ENCODE measurements at regions not wholly inside any gene's neighbourhood (a gene's known extent, or its start where the extent isn't known, plus 50 kb on each side); places are given as distances from the start of the nearest gene placed in this dataset.
A peak's percentile ranks its signal among the peaks of the same experiment; 100 is the strongest.
"Not testable (repeated sequence)": the region's sequence is repeated elsewhere in the genome, so short reads cannot be mapped to it uniquely, and the experiment has no call there.

DNA sequence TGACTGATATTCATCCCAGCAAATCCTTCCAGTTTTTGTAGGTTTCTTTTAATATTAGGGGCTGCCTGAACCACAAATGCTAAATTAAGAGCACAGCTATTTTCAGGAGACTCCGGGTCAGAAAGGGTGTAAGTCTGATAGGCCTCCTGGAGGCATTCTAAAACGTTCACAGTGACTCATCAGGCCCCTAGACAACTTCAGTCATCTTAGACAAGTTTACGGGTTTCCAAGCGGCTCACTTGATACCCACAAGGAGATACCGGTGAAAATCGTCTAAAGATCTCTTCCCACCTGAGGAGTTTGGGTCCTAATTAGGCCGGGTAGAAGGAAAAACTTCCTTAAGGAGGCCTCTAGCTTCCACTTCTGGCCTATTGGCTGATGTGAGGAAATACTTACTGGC is 342.7 kb upstream of the USP9Y start:
- TF ChIP-seq, protein P1, sequence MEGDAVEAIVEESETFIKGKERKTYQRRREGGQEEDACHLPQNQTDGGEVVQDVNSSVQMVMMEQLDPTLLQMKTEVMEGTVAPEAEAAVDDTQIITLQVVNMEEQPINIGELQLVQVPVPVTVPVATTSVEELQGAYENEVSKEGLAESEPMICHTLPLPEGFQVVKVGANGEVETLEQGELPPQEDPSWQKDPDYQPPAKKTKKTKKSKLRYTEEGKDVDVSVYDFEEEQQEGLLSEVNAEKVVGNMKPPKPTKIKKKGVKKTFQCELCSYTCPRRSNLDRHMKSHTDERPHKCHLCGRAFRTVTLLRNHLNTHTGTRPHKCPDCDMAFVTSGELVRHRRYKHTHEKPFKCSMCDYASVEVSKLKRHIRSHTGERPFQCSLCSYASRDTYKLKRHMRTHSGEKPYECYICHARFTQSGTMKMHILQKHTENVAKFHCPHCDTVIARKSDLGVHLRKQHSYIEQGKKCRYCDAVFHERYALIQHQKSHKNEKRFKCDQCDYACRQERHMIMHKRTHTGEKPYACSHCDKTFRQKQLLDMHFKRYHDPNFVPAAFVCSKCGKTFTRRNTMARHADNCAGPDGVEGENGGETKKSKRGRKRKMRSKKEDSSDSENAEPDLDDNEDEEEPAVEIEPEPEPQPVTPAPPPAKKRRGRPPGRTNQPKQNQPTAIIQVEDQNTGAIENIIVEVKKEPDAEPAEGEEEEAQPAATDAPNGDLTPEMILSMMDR (IDR thresholded peaks at IDR 0.05; ENCODE audit: insufficient read depth, low read length, severe bottlenecking), result no peak
- Histone ChIP-seq H3K27me3 (ENCODE audit: control insufficient read depth, insufficient read depth, low read length) (no peaks in the 10 kb centered on the region), H3K36me3 (ENCODE audit: control insufficient read depth, insufficient read depth, low read length) (no peaks in the 10 kb centered on the region), H3K4me3 (ENCODE audit: low read depth, low read length) (no peak overlapping the region)
- DNase-seq (ENCODE audit: low read depth) (peak; percentile 4), FAIRE-seq (no peak)

GRCh38 chrY:12359867-12360266 is 341.2 kb upstream of the USP9Y start:
- H3K36me3 ChIP-seq (ENCODE audit: control insufficient read depth, insufficient read depth, low read length), result no peaks in the 10 kb centered on the region
- DNase-seq (ENCODE audit: low read depth), result peak; percentile 38

GRCh38 chrY:12360496-12360895 is 340.5 kb upstream of the USP9Y start:
- H3K36me3 ChIP-seq (ENCODE audit: control insufficient read depth, insufficient read depth, low read length), result no peaks in the 10 kb centered on the region
- no peaks in the 10 kb centered on the region for H3K27me3 ChIP-seq (ENCODE audit: control insufficient read depth, insufficient read depth, low read length)
- H3K4me3 ChIP-seq (ENCODE audit: low read depth, low read length), result no peak overlapping the region
- FAIRE-seq (no peak), DNase-seq (ENCODE audit: low read depth) (no peak)
- TF ChIP-seq, protein P1 (IDR thresholded peaks at IDR 0.05; ENCODE audit: insufficient read depth, low read length, severe bottlenecking), result no peak

More at GRCh38 chrY:12359867-12360266, 341.2 kb upstream of the USP9Y start:
- FAIRE-seq, result no peak
- no peak overlapping the region for H3K4me3 ChIP-seq (ENCODE audit: low read depth, low read length)
- TF ChIP-seq, protein P1 (IDR thresholded peaks at IDR 0.05; ENCODE audit: insufficient read depth, low read length, severe bottlenecking), result peak; percentile 34
- H3K27me3 ChIP-seq (ENCODE audit: control insufficient read depth, insufficient read depth, low read length), result no peaks in the 10 kb centered on the region

- TF ChIP-seq, protein P1 (IDR thresholded peaks at IDR 0.05; ENCODE audit: insufficient read depth, low read length, severe bottlenecking), result no peak
- Histone ChIP-seq H3K4me3 (ENCODE audit: low read depth, low read length) (no peak overlapping the region), H3K27me3 (ENCODE audit: control insufficient read depth, insufficient read depth, low read length) (no peaks in the 10 kb centered on the region), H3K36me3 (ENCODE audit: control insufficient read depth, insufficient read depth, low read length) (no peaks in the 10 kb centered on the region)
- DNase-seq (ENCODE audit: low read depth), result no peak
- no peak for FAIRE-seq
These were observed 335.6 kb upstream of the USP9Y start for GRCh38 chrY:12365311-12365910.

DNA sequence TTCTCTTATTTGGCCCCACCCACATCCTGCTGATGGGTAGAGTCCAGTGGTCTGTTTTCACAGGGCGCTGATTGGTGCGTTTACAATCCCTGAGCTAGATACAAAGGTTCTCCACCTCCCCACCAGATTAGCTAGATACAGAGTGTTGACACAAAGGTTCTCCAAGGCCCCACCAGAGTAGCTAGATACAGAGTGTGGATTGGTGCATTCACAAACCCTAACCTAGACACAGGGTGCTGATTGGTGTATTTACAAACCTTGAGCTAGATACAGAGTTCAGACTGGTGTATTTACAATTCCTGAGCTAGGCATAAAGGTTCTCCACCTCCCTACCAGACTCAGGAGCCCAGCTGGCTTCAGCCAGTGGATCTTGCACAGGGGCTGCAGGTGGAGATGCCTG is 326.4 kb upstream of the USP9Y start:
- DNase-seq (ENCODE audit: low read depth); H3K36me3 ChIP-seq (ENCODE audit: control insufficient read depth, insufficient read depth, low read length); FAIRE-seq; H3K4me3 ChIP-seq (ENCODE audit: low read depth, low read length); H3K27me3 ChIP-seq (ENCODE audit: control insufficient read depth, insufficient read depth, low read length): not testable (repeated sequence)

DNA sequence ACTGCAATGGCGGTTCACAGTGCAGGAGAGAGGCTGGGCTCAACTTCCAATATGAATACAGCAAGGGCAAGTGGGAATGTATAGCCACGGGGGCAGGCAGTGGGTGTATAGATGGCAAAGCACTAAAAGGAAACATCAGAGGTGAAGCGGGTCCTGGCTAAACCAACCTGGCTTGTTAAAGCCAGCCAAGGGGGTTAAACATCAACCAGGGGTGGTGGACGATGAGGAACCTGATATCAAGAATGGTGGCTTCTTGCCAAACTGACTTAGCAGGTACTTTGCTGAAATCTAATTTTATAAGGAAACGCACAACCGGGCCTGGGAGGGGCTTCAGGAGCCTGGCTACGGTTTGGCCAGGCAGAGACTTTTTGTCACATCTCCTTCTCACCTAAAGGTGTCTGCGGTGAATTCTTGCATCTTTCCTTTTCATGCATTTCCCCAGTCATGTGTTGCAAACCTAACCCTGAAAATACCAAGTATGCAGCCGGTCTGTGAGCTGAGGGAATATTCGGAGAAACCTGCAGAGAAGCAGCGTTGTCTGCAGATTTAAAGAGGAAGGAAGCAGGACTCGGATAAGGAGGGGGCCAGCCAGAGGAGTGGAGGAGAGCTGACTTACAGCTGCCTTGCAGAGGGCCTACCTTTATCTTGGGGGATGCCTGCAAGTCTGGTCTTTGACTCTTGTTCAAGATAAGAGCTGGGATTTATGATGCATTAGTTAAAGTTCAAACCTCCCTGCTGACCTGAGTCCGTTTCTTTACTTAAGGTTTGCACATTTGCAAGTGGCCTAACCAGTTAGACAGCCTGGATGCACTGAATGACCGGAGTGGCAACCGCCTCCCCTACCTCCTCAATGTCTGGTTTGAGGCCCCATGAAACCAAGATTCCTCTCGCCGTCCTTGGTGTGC is 309.1 kb upstream of the USP9Y start:
- not testable (repeated sequence) for FAIRE-seq; H3K36me3 ChIP-seq (ENCODE audit: control insufficient read depth, insufficient read depth, low read length); H3K4me3 ChIP-seq (ENCODE audit: low read depth, low read length); H3K27me3 ChIP-seq (ENCODE audit: control insufficient read depth, insufficient read depth, low read length)
- peak; percentile 46 for DNase-seq (ENCODE audit: low read depth)
